ENCODE measurements at regions not wholly inside any gene's neighbourhood (a gene's known extent, or its start where the extent isn't known, plus 50 kb on each side); places are given as distances from the start of the nearest gene placed in this dataset.

DNA sequence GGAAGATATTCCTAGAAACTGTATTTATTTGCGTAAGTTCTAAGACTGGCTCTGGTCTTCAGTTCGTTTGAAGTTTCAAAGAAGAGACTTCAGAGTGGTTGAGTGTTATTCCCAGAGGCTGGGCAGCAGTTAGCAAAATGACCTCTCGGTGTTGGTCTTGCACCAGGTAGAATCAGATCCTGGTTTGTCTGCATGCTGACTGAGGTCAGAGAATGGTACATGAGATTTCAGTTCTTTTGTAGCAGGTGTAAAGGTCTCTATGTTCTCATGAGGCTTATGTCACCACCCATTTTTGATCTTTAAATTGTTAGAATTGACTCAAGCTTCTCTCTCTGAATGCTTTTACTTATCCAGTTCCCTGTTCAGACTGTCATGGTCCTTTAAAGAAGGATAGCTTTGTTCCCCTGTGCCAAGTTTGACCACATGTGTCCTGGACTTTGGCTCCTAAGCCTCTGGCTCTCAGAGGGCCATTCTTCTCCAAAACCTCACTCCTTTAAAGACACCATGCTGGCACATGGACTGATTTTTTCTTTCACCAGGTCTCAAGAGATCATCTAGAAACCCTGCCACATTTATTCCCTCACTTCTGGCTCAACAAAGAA lies 355.8 kb upstream of the BOD1L1 start:
- H3K27me3 ChIP-seq (ENCODE audit: insufficient read depth), result no peaks in the 10 kb centered on the region
- peaks cover 4 to 27% of the 10 kb centered on the region in 2 experiments; a peak in 3 of 4 replicates for H3K4me1 ChIP-seq (ENCODE audit: control insufficient read depth in 1 of 2, insufficient read depth in 2 of 2, low read depth in 1 of 2, low read length in 1 of 2)
- WGBS (ENCODE audit: low lambda C conversion rate), result 75% methylated on average over 3 of the region's 3 CpGs
- no peak overlapping the region for H3K27ac ChIP-seq (ENCODE audit: low read depth in 2 of 2, low read length in 1 of 2)
- H3K9me2 ChIP-seq, result no peaks in the 10 kb centered on the region
- no peak for DNase-seq
- no peaks in the 10 kb centered on the region for H3K79me2 ChIP-seq (ENCODE audit: insufficient read depth)
- TF ChIP-seq POLR2AphosphoS5 (IDR thresholded peaks at IDR 0.05; ENCODE audit: low read depth, low read length) (no peak), NFIC (IDR thresholded peaks at IDR 0.05; ENCODE audit: borderline replicate concordance) (no peak), ELF1 (IDR thresholded peaks at IDR 0.05) (no peak), EZH2phosphoT487 (IDR thresholded peaks at IDR 0.05; ENCODE audit: borderline replicate concordance, low read depth) (no peak), FOXM1 (IDR thresholded peaks at IDR 0.05; ENCODE audit: low read depth) (no peak), RAD21 (IDR thresholded peaks at IDR 0.05; ENCODE audit: low read length) (no peak), JUND (IDR thresholded peaks at IDR 0.05) (no peak), SIN3A (IDR thresholded peaks at IDR 0.05; ENCODE audit: borderline replicate concordance, low read depth, low read length) (no peak), YY1 (IDR thresholded peaks at IDR 0.05; ENCODE audit: low read depth) (no peak), RCOR1 (IDR thresholded peaks at IDR 0.05; ENCODE audit: low read length) (no peak), GABPA (IDR thresholded peaks at IDR 0.05; ENCODE audit: low read depth) (no peak), GATA2 (CRISPR knock-in tag; IDR thresholded peaks at IDR 0.05) (no peak), SMC3 (IDR thresholded peaks at IDR 0.05; ENCODE audit: low read depth, low read length) (no peak), FOSL2 (IDR thresholded peaks at IDR 0.05; ENCODE audit: borderline replicate concordance, low read depth) (no peak), MEF2A (IDR thresholded peaks at IDR 0.05; ENCODE audit: borderline replicate concordance, low read depth) (no peak)
- TF ChIP-seq, protein P1, sequence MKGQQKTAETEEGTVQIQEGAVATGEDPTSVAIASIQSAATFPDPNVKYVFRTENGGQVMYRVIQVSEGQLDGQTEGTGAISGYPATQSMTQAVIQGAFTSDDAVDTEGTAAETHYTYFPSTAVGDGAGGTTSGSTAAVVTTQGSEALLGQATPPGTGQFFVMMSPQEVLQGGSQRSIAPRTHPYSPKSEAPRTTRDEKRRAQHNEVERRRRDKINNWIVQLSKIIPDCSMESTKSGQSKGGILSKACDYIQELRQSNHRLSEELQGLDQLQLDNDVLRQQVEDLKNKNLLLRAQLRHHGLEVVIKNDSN (IDR thresholded peaks at IDR 0.05; ENCODE audit: borderline replicate concordance, low read depth), result no peak
- TF ChIP-seq, protein P2, sequence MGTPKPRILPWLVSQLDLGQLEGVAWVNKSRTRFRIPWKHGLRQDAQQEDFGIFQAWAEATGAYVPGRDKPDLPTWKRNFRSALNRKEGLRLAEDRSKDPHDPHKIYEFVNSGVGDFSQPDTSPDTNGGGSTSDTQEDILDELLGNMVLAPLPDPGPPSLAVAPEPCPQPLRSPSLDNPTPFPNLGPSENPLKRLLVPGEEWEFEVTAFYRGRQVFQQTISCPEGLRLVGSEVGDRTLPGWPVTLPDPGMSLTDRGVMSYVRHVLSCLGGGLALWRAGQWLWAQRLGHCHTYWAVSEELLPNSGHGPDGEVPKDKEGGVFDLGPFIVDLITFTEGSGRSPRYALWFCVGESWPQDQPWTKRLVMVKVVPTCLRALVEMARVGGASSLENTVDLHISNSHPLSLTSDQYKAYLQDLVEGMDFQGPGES (IDR thresholded peaks at IDR 0.05; ENCODE audit: low read depth, low read length), result no peak
- TF ChIP-seq, protein P3, sequence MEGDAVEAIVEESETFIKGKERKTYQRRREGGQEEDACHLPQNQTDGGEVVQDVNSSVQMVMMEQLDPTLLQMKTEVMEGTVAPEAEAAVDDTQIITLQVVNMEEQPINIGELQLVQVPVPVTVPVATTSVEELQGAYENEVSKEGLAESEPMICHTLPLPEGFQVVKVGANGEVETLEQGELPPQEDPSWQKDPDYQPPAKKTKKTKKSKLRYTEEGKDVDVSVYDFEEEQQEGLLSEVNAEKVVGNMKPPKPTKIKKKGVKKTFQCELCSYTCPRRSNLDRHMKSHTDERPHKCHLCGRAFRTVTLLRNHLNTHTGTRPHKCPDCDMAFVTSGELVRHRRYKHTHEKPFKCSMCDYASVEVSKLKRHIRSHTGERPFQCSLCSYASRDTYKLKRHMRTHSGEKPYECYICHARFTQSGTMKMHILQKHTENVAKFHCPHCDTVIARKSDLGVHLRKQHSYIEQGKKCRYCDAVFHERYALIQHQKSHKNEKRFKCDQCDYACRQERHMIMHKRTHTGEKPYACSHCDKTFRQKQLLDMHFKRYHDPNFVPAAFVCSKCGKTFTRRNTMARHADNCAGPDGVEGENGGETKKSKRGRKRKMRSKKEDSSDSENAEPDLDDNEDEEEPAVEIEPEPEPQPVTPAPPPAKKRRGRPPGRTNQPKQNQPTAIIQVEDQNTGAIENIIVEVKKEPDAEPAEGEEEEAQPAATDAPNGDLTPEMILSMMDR (IDR thresholded peaks at IDR 0.05), result no peak
- H3K4me3 ChIP-seq (ENCODE audit: low read depth in 2 of 2, low read length in 1 of 2), result no peak overlapping the region
- ChIA-PET CTCF (no interaction called here), POLR2A (no interaction called here)
- H3K36me3 ChIP-seq (replicated peaks in 1 of 2; ENCODE audit: control insufficient read depth in 1 of 2, insufficient read depth in 2 of 2, low read length in 1 of 2), result no peaks in the 10 kb centered on the region
- H3K9ac ChIP-seq, result no peak overlapping the region
- H3K4me2 ChIP-seq, result no peak overlapping the region
- H3F3A ChIP-seq (replicated peaks; ENCODE audit: insufficient read depth), result peaks cover 14% of the 10 kb centered on the region
- H2AFZ ChIP-seq (ENCODE audit: low read depth), result no peak overlapping the region
- H3K9me3 ChIP-seq, result no peaks in the 10 kb centered on the region
- no peaks in the 10 kb centered on the region for H4K20me1 ChIP-seq (ENCODE audit: insufficient read depth)

Data from SK-N-SH (cell line).